Muscle of leg (tissue), 3 donors: ENCODE measurements at regions not wholly inside any gene's neighbourhood (a gene's known extent, or its start where the extent isn't known, plus 50 kb on each side); places are given as distances from the start of the nearest gene placed in this dataset.
"Not testable (repeated sequence)": the region's sequence is repeated elsewhere in the genome, so short reads cannot be mapped to it uniquely, and the experiment has no call there.

ENCODE experiments used
- DNase-seq: peaks from one replicate; pipeline ENCODE4 v3.0.0; 2013
- H3K27ac ChIP-seq: one replicate; pipeline ENCODE4 v1.5.1; 2013; ENCODE audit warnings: mild to moderate bottlenecking, low read length, control low read depth
- H3K27me3 ChIP-seq: one replicate; pipeline ENCODE4 v1.6.1; 2013; ENCODE audit warnings: low read length; ENCODE audit not compliant: control insufficient read depth, insufficient read depth
- H3K36me3 ChIP-seq: one replicate; pipeline ENCODE4 v1.6.1; 2013; ENCODE audit warnings: low read length; ENCODE audit not compliant: control insufficient read depth, insufficient read depth
- H3K4me1 ChIP-seq: one replicate; pipeline ENCODE4 v1.6.1; 2013; ENCODE audit warnings: low read length; ENCODE audit not compliant: control insufficient read depth, insufficient read depth
- H3K4me3 ChIP-seq: one replicate; pipeline ENCODE4 v1.5.1; 2013; ENCODE audit warnings: low read length, control low read depth
- H3K9me3 ChIP-seq: replicated peaks from 2 replicates; pipeline ENCODE4 v1.6.1; 2013; ENCODE audit warnings: low read depth, low read length; ENCODE audit not compliant: control insufficient read depth
- WGBS: methylation state at CpG from one replicate; pipeline ENCODE4 v1.1.5; 2013; ENCODE audit warnings: missing lambda C conversion rate; ENCODE audit not compliant: insufficient coverage; 5-methylcytosine and 5-hydroxymethylcytosine counted together

DNA sequence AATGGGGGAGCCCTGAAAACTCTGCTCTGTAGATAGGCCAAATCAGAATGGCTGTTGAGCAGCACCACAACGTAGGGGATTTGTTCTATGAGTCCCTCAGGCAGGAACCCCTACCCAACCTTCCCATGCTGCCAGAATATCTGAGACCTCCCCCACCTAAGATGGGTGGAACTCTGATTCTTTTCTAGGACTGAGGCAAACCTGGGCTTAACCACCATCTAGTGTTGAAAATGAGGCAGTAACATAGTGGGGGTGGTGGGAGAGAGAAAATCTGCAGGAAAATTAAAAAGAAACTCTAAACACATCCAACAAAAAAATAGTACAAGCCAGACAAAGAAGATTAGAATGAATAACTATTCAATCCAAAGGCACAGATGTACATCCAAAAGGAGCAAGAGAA lies 228.4 kb downstream of the ATPSCKMT start:
- no peak overlapping the region for H3K27ac ChIP-seq
- no peak for DNase-seq
- no peaks in the 10 kb centered on the region for H3K27me3 ChIP-seq
- peaks cover 2% of the 10 kb centered on the region for H3K9me3 ChIP-seq
- no peaks in the 10 kb centered on the region for H3K36me3 ChIP-seq
- no peak overlapping the region for H3K4me3 ChIP-seq
- WGBS, result no CpG with 5 or more reads among the region's 1 CpG
- H3K4me1 ChIP-seq, result peaks cover 5% of the 10 kb centered on the region

DNA sequence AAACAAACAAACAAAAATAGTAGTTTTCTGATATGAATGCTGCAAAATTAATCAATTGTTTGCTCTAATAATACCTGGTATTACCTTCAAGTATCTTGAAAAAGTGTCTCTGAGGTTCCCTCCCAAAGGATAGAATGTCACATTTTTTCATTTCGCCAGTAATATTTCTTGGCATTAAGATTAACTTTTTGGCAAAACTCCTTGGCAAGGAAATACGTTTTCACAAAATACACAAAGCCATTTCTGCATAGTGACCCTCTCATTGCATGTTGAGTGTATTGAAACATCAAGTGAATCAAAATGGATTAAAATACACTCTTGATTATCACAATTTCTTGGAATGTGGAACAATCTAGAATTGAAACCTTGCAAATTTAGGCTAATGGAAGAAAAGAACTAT lies 230.5 kb downstream of the ATPSCKMT start:
- H3K9me3 ChIP-seq, result peaks cover 2% of the 10 kb centered on the region
- no CpG with 5 or more reads among the region's 2 CpGs for WGBS
- peak overlapping the region; percentile 20 for H3K27ac ChIP-seq
- peak; percentile 44 for DNase-seq
- no peaks in the 10 kb centered on the region for H3K36me3 ChIP-seq
- H3K27me3 ChIP-seq, result no peaks in the 10 kb centered on the region
- no peak overlapping the region for H3K4me3 ChIP-seq
- H3K4me1 ChIP-seq, result peaks cover 5% of the 10 kb centered on the region

DNA sequence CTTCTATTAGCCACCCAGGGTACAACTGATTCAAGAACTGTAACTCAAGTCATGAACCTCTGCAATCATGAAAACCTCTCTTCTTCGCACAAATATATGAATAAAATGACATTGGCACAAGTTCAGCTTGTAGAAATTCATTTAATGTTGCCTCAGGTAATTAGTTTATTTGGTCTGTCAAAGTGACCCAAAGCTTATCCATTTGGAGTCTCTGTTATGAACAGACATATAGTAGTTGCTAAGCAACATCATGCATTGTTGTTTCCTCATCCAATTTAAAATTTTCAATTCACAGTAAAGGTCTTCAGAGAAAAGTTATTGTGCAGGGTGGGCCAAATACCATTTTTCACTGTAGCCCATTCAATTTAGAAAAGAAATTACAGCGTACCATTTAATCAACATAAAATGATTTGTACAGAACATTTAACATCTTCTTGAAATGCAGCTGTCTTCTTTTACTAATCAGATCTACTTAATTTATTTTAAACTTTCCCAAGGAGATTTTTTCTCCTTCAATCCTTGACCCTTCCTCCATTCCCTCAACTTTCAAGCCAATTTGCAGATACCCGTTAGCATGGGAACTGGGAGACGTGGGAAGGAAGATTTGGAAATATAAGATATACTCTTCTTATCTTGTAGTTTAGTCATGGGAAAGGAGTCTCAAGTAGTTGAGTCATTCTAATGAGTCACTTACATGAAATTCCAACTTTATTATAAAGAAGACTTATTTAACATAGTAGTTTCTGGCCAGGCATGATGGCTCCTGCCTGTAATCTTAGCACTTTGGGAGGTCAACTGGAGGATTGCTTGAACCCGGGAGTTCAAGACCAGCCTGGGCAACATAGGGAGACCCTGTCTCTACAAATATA lies 231.3 kb downstream of the ATPSCKMT start:
- peak; percentile 68 for DNase-seq
- Histone ChIP-seq H3K4me3 (no peak overlapping the region), H3K27me3 (no peaks in the 10 kb centered on the region), H3K9me3 (peaks cover 2% of the 10 kb centered on the region), H3K4me1 (peaks cover 5% of the 10 kb centered on the region), H3K27ac (peak overlapping the region; percentile 23), H3K36me3 (no peaks in the 10 kb centered on the region)
- WGBS, result no CpG with 5 or more reads among the region's 5 CpGs

DNA sequence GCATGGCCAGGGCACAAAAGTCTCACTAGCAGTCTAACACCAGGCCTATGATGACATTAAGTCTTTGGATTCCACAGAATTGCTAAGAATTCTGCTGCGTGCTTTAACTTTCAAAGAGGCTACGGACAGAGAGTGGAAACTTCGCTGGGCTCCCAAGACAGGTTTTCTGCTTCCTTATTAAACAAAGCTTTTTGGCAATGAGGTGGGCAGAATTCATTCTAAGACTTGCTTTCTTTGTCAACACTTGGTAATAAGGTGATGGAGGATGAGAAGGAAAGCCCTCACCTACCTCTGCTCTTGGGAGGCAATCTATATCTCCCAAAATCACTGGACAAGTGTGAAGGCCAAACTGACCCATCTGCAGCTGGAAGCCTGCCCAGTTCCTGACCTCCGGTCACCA lies 231.9 kb downstream of the ATPSCKMT start:
- WGBS, result 60% methylated on average over 1 of the region's 4 CpGs
- DNase-seq, result peak; percentile 47
- Histone ChIP-seq H3K4me1 (peaks cover 5% of the 10 kb centered on the region), H3K36me3 (no peaks in the 10 kb centered on the region), H3K27ac (peak overlapping the region; percentile 23), H3K27me3 (no peaks in the 10 kb centered on the region), H3K4me3 (no peak overlapping the region), H3K9me3 (peaks cover 2% of the 10 kb centered on the region)

DNA sequence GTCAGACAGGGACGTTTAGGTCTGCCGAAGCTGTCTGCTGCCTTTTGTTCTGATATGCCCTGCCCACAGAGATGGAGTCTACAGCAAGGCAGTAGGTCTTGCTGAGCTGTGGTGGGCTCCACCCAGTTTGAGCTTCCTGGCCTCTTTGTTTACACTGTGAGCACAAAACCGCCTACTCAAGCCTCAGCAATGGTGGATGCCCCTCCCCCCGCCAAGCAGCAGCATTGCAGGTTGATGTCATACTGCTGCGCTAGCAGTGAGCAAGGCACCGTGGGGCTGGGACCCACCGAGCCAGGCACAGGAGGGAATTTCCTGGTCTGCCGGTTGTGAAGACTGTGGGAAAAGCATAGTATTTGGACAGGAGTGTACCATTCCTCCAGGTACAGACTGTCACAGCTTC lies 233.1 kb downstream of the ATPSCKMT start:
- not testable (repeated sequence) for H3K27me3 ChIP-seq, H3K4me3 ChIP-seq, H3K4me1 ChIP-seq, H3K27ac ChIP-seq, H3K9me3 ChIP-seq, H3K36me3 ChIP-seq, DNase-seq
- 79% methylated on average over 8 of the region's 8 CpGs for WGBS

DNA sequence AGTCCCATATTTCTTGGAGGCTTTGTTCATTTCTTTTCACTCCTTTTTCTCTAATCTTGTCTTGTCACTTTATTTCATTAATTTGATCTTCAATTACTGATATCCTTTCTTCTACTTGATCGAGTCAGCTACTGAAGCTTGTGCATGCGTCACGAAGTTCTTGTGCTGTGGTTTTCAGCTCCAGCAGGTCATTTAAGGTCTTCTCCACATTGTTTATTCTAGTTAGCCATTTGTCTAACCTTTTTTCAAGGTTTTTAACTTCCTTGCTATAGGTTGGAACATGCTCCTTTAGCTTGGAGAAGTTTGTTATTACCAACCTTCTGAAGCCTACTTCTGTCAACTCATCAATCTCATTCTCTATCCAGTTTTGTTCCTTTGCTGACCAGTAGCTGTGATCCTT lies 234.0 kb downstream of the ATPSCKMT start:
- not testable (repeated sequence) for H3K36me3 ChIP-seq, H3K27ac ChIP-seq, H3K4me1 ChIP-seq, H3K4me3 ChIP-seq, H3K27me3 ChIP-seq, H3K9me3 ChIP-seq, DNase-seq
- 100% methylated on average over 2 of the region's 3 CpGs for WGBS

DNA sequence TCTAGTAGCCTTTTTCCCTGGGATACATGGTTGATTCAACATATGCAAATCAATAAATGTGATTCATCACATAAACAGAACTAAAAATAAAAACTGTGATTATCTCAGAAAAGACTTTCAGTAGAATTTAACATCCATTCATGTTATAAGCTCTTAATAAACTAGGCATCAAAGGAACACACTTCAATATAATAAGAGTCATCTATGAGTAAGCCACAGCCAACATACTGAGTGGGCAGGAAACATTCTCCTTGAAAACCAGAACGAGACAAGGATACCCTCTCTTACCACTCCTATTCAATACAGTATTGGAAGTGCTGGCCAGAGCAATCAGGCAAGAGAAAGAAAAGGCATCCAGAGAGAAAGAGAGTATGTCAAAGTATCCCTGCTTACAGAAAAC lies 239.9 kb downstream of the ATPSCKMT start:
- H3K9me3 ChIP-seq, result no peaks in the 10 kb centered on the region
- no peaks in the 10 kb centered on the region for H3K27me3 ChIP-seq
- no peak overlapping the region for H3K27ac ChIP-seq
- H3K4me1 ChIP-seq, result no peaks in the 10 kb centered on the region
- H3K4me3 ChIP-seq, result no peak overlapping the region
- no CpG with 5 or more reads among the region's 1 CpG for WGBS
- no peak for DNase-seq
- no peaks in the 10 kb centered on the region for H3K36me3 ChIP-seq

DNA sequence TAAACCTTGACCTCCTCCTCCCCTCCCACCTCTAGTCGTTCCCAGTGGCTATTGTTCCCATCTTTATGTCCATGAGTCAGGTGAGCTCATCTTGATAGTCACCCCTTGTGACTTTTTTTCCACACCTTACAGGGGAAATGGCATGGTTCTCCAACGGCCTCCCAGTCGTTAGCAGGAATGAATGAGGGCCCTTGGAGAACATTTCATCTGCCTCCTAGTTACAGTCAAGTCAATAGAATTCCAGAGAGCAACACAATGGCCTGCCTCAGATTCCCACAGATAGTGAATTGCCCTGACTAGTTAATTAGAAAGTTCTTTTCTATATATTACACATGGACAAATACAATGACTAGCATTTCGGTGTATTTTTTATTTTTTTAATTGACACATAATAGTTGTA lies 262.6 kb downstream of the ATPSCKMT start:
- WGBS, result 27% methylated on average over 1 of the region's 4 CpGs
- no peak for DNase-seq
- Histone ChIP-seq H3K27ac (no peak overlapping the region), H3K27me3 (no peaks in the 10 kb centered on the region), H3K36me3 (no peaks in the 10 kb centered on the region), H3K9me3 (peaks cover 12% of the 10 kb centered on the region), H3K4me3 (no peak overlapping the region), H3K4me1 (no peaks in the 10 kb centered on the region)

DNA sequence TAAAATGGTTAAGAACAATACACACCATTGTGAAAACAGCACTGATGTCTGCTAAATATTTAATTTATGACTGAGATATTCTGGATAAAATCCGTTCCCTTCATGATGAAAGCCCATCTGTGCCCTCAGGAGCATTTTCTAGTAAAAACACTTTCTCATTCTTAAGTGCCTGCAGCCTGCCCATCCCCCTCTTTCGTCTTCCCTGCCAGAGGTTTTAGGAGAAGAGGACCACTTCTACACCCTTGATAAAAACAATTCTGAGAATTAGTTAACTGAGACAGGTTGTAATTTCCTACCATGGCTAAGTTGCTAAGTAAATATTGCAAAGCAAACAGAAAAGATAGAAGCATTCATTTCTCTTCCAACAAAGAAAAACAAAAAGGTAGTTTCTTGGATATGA lies 272.6 kb downstream of the ATPSCKMT start:
- DNase-seq, result no peak
- Histone ChIP-seq H3K4me1 (no peaks in the 10 kb centered on the region), H3K36me3 (no peaks in the 10 kb centered on the region), H3K27ac (no peak overlapping the region), H3K27me3 (no peaks in the 10 kb centered on the region), H3K9me3 (no peaks in the 10 kb centered on the region), H3K4me3 (no peak overlapping the region)
- WGBS, result no CpG with 5 or more reads among the region's 2 CpGs

DNA sequence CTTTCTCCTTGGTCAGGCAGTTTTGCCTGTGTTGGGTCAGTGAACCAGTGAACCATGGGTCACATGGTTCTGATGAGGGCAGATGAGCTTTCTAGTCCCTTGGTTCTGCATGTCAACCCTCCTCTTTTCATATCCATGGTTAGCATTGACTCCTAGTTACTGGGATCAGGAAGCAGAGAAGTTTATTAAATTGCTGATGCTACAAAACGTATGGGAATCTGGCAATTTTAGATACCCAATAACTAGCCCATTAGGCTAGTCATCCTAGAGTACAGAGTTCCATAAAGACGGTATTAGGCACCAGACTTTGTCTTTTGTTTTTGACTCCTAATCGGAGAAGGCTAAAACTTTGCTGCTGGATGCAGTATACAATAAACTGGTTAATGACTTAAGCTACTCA lies 273.1 kb downstream of the ATPSCKMT start:
- no CpG with 5 or more reads among the region's 3 CpGs for WGBS
- H3K36me3 ChIP-seq, result no peaks in the 10 kb centered on the region
- H3K9me3 ChIP-seq, result no peaks in the 10 kb centered on the region
- H3K27me3 ChIP-seq, result no peaks in the 10 kb centered on the region
- no peak for DNase-seq
- no peak overlapping the region for H3K4me3 ChIP-seq
- no peaks in the 10 kb centered on the region for H3K4me1 ChIP-seq
- no peak overlapping the region for H3K27ac ChIP-seq

DNA sequence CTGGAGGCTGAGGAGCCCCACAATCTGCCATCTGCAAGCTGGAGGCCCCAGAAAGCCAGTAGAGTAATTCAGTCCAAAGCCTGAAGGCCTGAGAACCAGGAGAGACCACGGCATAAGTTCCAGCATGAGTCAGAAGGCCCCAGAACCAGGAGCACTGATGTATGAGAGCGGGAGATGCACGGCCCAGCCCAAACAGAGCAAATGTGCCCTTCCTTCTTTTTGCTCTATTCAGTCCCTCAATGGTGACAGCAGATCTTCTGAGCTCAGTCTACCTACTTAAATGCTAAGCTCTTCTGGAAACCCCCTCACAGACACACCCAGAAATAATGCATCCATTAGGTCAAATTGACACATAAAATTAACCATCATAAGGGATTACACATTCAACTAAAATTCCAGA lies 277.6 kb downstream of the ATPSCKMT start:
- Histone ChIP-seq H3K27me3 (no peaks in the 10 kb centered on the region), H3K4me3 (no peak overlapping the region), H3K9me3 (peaks cover 4% of the 10 kb centered on the region), H3K27ac (no peak overlapping the region), H3K36me3 (no peaks in the 10 kb centered on the region), H3K4me1 (no peaks in the 10 kb centered on the region)
- 87% methylated on average over 3 of the region's 3 CpGs for WGBS
- DNase-seq, result no peak
